Activated CD8-positive, alpha-beta T cell treated with anti-CD3 and anti-CD28 coated beads, Interleukin-2, amount 10 ng/mL, durations not matched to agents 7 days and 5 days (primary cell): ENCODE measurements at regions not wholly inside any gene's neighbourhood (a gene's known extent, or its start where the extent isn't known, plus 50 kb on each side); places are given as distances from the start of the nearest gene placed in this dataset.
"Not testable (repeated sequence)": the region's sequence is repeated elsewhere in the genome, so short reads cannot be mapped to it uniquely, and the experiment has no call there.

ENCODE experiments used
- ATAC-seq: fragments of 150-1000 bp; cut with Tn5 transposase; one replicate; pipeline ENCODE4 v1.10.0; 2021; ENCODE audit warnings: moderate library complexity
- CTCF ChIA-PET: fragments of 350-600 bp; sonication (Branson Sonifier 250); formaldehyde crosslinking; loops from one replicate; lab custom pipeline; 2021; ENCODE audit warnings: antibody characterized with exemption; lab: Charles Lee
- POLR2A ChIA-PET: fragments of 350-600 bp; sonication (Branson Sonifier 250); formaldehyde crosslinking; loops from one replicate; lab custom pipeline; 2021; ENCODE audit warnings: antibody characterized with exemption; lab: Charles Lee
- DNase-seq: peaks from one replicate; pipeline ENCODE4 v3.0.0-alpha.2; 2020
- H3K27ac Mint-ChIP-seq: one replicate; pipeline ENCODE4 v1.8.0; 2021; ENCODE audit warnings: mild to moderate bottlenecking, mixed read lengths
- H3K27me3 Mint-ChIP-seq: one replicate; pipeline ENCODE4 v1.8.0; 2021; ENCODE audit warnings: low read depth, mixed read lengths
- H3K36me3 Mint-ChIP-seq: one replicate; pipeline ENCODE4 v1.8.0; 2021; ENCODE audit warnings: low read depth, mixed read lengths
- H3K4me1 Mint-ChIP-seq: one replicate; pipeline ENCODE4 v1.8.0; 2021; ENCODE audit warnings: low read depth, mixed read lengths
- H3K4me3 Mint-ChIP-seq: one replicate; pipeline ENCODE4 v1.8.0; 2021; ENCODE audit warnings: mild to moderate bottlenecking, mixed read lengths
- H3K9me3 Mint-ChIP-seq: one replicate; pipeline ENCODE4 v1.8.0; 2022; ENCODE audit warnings: mixed read lengths; ENCODE audit not compliant: insufficient read depth

- H3K27ac Mint-ChIP-seq, H3K27me3 Mint-ChIP-seq, POLR2A ChIA-PET, H3K4me1 Mint-ChIP-seq, H3K36me3 Mint-ChIP-seq, H3K9me3 Mint-ChIP-seq: not testable (repeated sequence)
- ATAC-seq = peak; percentile 79
- peak overlapping the region; percentile 54 for H3K4me3 Mint-ChIP-seq
- peak; percentile 22 for DNase-seq
- CTCF ChIA-PET = interaction anchor here (1.3 to 2.4 kb wide), 2 partner anchors 10 to 212 kb away, joined by 5 to 7 read pairs; no protein-coding TSS in a partner anchor
Measured at GRCh38 chr5:102154791-102155605, 141.1 kb downstream of the SLCO4C1 start.

- POLR2A ChIA-PET = no interaction called here
- H3K27ac Mint-ChIP-seq = no peak overlapping the region
- H3K36me3 Mint-ChIP-seq = no peaks in the 10 kb centered on the region
- no peak for ATAC-seq
- H3K4me3 Mint-ChIP-seq = peak overlapping the region; percentile 54
- H3K9me3 Mint-ChIP-seq = no peaks in the 10 kb centered on the region
- H3K27me3 Mint-ChIP-seq = no peaks in the 10 kb centered on the region
- H3K4me1 Mint-ChIP-seq = no peaks in the 10 kb centered on the region
- CTCF ChIA-PET = interaction anchor here (1.3 to 2.4 kb wide), 2 partner anchors 9 to 211 kb away, joined by 5 to 7 read pairs; no protein-coding TSS in a partner anchor
- no peak for DNase-seq
Measured at GRCh38 chr5:102154291-102154690, 141.8 kb downstream of the SLCO4C1 start.

- no peaks in the 10 kb centered on the region for H3K36me3 Mint-ChIP-seq
- DNase-seq (peak; percentile 24), ATAC-seq (peak; percentile 58)
- H3K4me1 Mint-ChIP-seq = no peaks in the 10 kb centered on the region
- H3K27me3 Mint-ChIP-seq = no peaks in the 10 kb centered on the region
- H3K27ac Mint-ChIP-seq = no peak overlapping the region
- ChIA-PET CTCF (interaction anchor here (2.4 kb wide), 1 partner anchor 210 kb away, joined by 7 read pairs; no protein-coding TSS in a partner anchor), POLR2A (no interaction called here)
- H3K4me3 Mint-ChIP-seq = peak overlapping the region; percentile 25
- H3K9me3 Mint-ChIP-seq = no peaks in the 10 kb centered on the region
Measured at GRCh38 chr5:102153003-102153759, 142.9 kb downstream of the SLCO4C1 start.

GRCh38 chr5:102139029-102139428 is 157.1 kb downstream of the SLCO4C1 start:
- Mint-ChIP-seq H3K27me3 (no peaks in the 10 kb centered on the region), H3K9me3 (no peaks in the 10 kb centered on the region), H3K4me1 (no peaks in the 10 kb centered on the region), H3K27ac (no peak overlapping the region), H3K4me3 (no peak overlapping the region), H3K36me3 (no peaks in the 10 kb centered on the region)
- no peak for ATAC-seq
- no peak for DNase-seq
- ChIA-PET POLR2A (no interaction called here), CTCF (no interaction called here)

- ATAC-seq = no peak
- DNase-seq = no peak
- Mint-ChIP-seq H3K9me3 (no peaks in the 10 kb centered on the region), H3K27ac (no peak overlapping the region), H3K4me1 (no peaks in the 10 kb centered on the region), H3K27me3 (no peaks in the 10 kb centered on the region), H3K4me3 (no peak overlapping the region), H3K36me3 (no peaks in the 10 kb centered on the region)
- CTCF ChIA-PET = no interaction called here
- POLR2A ChIA-PET = no interaction called here
Measured at GRCh38 chr5:102138243-102138653, 157.8 kb downstream of the SLCO4C1 start.

GRCh38 chr5:102130890-102131289 is 165.2 kb downstream of the SLCO4C1 start:
- H3K27me3 Mint-ChIP-seq = no peaks in the 10 kb centered on the region
- POLR2A ChIA-PET = no interaction called here
- H3K9me3 Mint-ChIP-seq = no peaks in the 10 kb centered on the region
- H3K36me3 Mint-ChIP-seq = no peaks in the 10 kb centered on the region
- no peak for ATAC-seq
- CTCF ChIA-PET = no interaction called here
- DNase-seq = no peak
- H3K4me1 Mint-ChIP-seq = no peaks in the 10 kb centered on the region
- no peak overlapping the region for H3K4me3 Mint-ChIP-seq
- no peak overlapping the region for H3K27ac Mint-ChIP-seq

GRCh38 chr5:102130386-102130785 is 165.7 kb downstream of the SLCO4C1 start:
- ChIA-PET POLR2A (no interaction called here), CTCF (no interaction called here)
- H3K36me3 Mint-ChIP-seq = no peaks in the 10 kb centered on the region
- no peak overlapping the region for H3K27ac Mint-ChIP-seq
- ATAC-seq (no peak), DNase-seq (no peak)
- H3K4me3 Mint-ChIP-seq = no peak overlapping the region
- H3K27me3 Mint-ChIP-seq = no peaks in the 10 kb centered on the region
- H3K4me1 Mint-ChIP-seq = no peaks in the 10 kb centered on the region
- no peaks in the 10 kb centered on the region for H3K9me3 Mint-ChIP-seq

GRCh38 chr5:102119252-102119651 is 176.8 kb downstream of the SLCO4C1 start:
- CTCF ChIA-PET = no interaction called here
- no peak overlapping the region for H3K4me3 Mint-ChIP-seq

GRCh38 chr5:102115736-102116135 is 180.3 kb downstream of the SLCO4C1 start:
- Mint-ChIP-seq H3K9me3 (no peaks in the 10 kb centered on the region), H3K4me1 (no peaks in the 10 kb centered on the region)

More at GRCh38 chr5:102119252-102119651, 176.8 kb downstream of the SLCO4C1 start:
- Mint-ChIP-seq H3K27ac (no peak overlapping the region), H3K27me3 (no peaks in the 10 kb centered on the region), H3K9me3 (no peaks in the 10 kb centered on the region), H3K4me1 (no peaks in the 10 kb centered on the region), H3K36me3 (no peaks in the 10 kb centered on the region)
- POLR2A ChIA-PET = no interaction called here
- ATAC-seq (no peak), DNase-seq (no peak)

GRCh38 chr5:102114525-102115069 is 181.5 kb downstream of the SLCO4C1 start:
- no peak for DNase-seq
- H3K36me3 Mint-ChIP-seq = no peaks in the 10 kb centered on the region

More at GRCh38 chr5:102115736-102116135, 180.3 kb downstream of the SLCO4C1 start:
- ATAC-seq (no peak), DNase-seq (no peak)
- Mint-ChIP-seq H3K36me3 (no peaks in the 10 kb centered on the region), H3K27me3 (no peaks in the 10 kb centered on the region), H3K4me3 (no peak overlapping the region), H3K27ac (no peak overlapping the region)
- POLR2A ChIA-PET = no interaction called here
- CTCF ChIA-PET = no interaction called here

GRCh38 chr5:102107865-102108264 is 188.2 kb downstream of the SLCO4C1 start:
- H3K9me3 Mint-ChIP-seq = no peaks in the 10 kb centered on the region
- H3K27me3 Mint-ChIP-seq = no peaks in the 10 kb centered on the region
- H3K27ac Mint-ChIP-seq = no peak overlapping the region
- no peak for ATAC-seq
- ChIA-PET CTCF (no interaction called here), POLR2A (no interaction called here)
- DNase-seq = no peak
- no peaks in the 10 kb centered on the region for H3K4me1 Mint-ChIP-seq
- no peak overlapping the region for H3K4me3 Mint-ChIP-seq
- H3K36me3 Mint-ChIP-seq = no peaks in the 10 kb centered on the region

More at GRCh38 chr5:102114525-102115069, 181.5 kb downstream of the SLCO4C1 start:
- H3K27me3 Mint-ChIP-seq = no peaks in the 10 kb centered on the region
- no peak overlapping the region for H3K27ac Mint-ChIP-seq
- H3K4me3 Mint-ChIP-seq = no peak overlapping the region
- ChIA-PET CTCF (no interaction called here), POLR2A (no interaction called here)
- H3K9me3 Mint-ChIP-seq = no peaks in the 10 kb centered on the region
- no peak for ATAC-seq
- H3K4me1 Mint-ChIP-seq = no peaks in the 10 kb centered on the region

GRCh38 chr5:102106599-102106998 is 189.5 kb downstream of the SLCO4C1 start:
- POLR2A ChIA-PET = no interaction called here
- Mint-ChIP-seq H3K9me3 (no peaks in the 10 kb centered on the region), H3K4me3 (no peak overlapping the region), H3K27ac (no peak overlapping the region), H3K4me1 (no peaks in the 10 kb centered on the region), H3K36me3 (no peaks in the 10 kb centered on the region), H3K27me3 (no peaks in the 10 kb centered on the region)
- ATAC-seq (no peak), DNase-seq (no peak)
- CTCF ChIA-PET = no interaction called here
